Endometrial microvascular endothelial cells (primary cell): ENCODE measurements at regions not wholly inside any gene's neighbourhood (a gene's known extent, or its start where the extent isn't known, plus 50 kb on each side); places are given as distances from the start of the nearest gene placed in this dataset.

Experiments
- in situ Hi-C: cut with HindIII; loops from 2 replicates; pipeline ENCODE4 v1.10.0; 2017; ENCODE audit warnings: low sequenced_read_pairs, low pct_unique_long_range_greater_than_20kb; ENCODE audit errors: inconsistent ontology term

- in situ Hi-C loops = no loop called here
Measured at GRCh38 chr3:182436547-182436946, 356.8 kb upstream of the ATP11B start.

GRCh38 chr3:182438398-182438797 is 354.9 kb upstream of the ATP11B start:
- in situ Hi-C loops = no loop called here

- in situ Hi-C loops = no loop called here
Measured at GRCh38 chr3:182440101-182440500, 353.2 kb upstream of the ATP11B start.

DNA sequence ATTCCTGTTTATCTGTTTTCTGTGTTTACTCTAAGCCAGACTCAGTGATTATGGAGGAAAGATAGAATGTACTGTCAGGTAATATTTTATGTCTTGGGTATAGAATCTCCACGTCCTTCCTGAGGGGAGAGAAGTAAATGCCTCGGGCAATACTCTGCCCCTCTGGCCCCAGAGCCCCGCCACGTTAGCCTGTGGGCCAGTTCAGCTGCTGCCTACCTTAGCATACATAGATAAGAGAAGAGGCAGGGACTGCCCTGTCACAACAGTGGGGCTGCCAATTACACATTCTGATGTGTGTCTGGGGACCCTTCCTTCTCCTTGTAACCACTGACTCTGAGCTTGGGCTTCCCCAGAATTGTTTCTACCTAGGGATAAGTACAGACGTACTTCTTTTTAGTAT is 347.7 kb upstream of the ATP11B start:
- in situ Hi-C loops = no loop called here

DNA sequence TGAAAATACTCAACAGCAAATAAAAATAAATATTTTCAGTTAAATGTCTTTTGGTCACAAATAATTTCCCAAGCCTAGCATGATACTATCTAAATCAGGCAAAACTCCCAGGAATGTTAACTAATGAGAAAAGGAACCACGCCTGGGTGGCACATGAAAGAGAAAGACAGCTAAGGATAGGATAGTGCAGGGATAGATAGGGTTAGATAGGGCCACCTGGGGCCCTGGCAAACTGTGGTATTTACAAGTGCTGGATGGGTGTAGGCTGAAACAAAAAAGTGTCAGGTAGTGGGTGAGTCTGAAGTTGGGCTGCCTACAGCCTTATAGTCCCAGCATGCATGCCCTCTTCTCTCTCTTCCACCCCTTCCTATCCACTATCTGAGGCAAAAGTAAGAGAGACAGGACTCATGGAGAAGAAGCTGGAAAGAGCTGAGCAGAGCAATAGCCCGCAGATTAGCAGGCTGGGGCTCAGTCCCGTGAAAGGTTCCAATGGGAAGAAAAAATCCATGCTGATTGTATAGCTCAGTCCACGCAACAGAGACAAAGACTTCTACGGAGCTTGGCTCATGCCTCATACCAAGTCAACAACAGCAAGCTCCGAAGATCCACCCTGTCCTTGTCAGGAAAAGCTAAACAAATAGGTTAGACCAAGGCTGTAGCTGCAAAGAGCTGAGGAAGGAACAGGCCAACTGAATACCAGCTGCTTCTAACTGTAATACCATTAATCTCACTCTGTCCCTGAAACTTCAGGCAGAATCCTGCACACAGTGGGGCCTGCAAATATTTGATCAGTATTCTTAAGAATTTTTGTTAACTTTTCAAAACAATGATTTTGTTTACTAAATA is 342.1 kb upstream of the ATP11B start:
- in situ Hi-C loops = no loop called here

DNA sequence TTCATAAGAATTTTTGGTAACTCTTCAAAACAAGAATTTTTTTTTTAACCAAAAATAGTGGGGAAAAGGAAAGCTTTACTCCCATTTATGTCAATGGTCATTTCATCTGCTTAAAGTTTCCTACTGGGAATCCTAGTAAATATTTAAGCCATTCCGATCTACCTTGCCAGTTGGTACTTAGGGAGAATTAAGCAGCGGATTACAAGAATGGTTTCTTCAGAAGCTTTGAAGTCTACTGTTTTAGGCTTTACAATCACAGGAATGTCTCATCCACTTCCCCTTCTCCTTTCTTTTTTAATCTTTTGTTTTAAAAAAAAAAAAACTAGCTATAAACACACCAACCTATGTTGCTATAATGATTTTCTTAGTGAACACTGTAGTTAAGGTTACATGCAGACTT is 341.4 kb upstream of the ATP11B start:
- in situ Hi-C loops = no loop called here

GRCh38 chr3:182455011-182455410 is 338.3 kb upstream of the ATP11B start:
- in situ Hi-C loops = no loop called here

DNA sequence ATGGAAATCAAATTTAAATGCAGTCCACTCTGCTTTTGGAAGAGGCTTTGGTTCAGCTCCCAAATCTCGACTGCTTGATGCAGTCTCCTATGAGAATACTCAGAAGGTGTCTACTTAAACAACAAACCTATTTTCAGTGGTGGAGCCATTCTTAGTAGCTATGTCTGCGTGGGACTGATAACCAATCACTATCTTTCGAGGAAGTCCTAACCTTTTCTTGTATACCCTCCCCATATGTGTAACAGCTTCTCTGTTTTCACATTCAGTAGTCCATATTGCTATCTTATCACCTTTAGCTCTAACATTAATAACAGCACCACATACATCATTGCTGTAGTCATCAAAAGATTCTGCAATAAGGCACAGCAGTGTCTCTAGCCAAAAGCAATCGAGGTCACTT is 333.0 kb upstream of the ATP11B start:
- in situ Hi-C loops = no loop called here

- in situ Hi-C loops = no loop called here
Measured at GRCh38 chr3:182462152-182462551, 331.2 kb upstream of the ATP11B start.

DNA sequence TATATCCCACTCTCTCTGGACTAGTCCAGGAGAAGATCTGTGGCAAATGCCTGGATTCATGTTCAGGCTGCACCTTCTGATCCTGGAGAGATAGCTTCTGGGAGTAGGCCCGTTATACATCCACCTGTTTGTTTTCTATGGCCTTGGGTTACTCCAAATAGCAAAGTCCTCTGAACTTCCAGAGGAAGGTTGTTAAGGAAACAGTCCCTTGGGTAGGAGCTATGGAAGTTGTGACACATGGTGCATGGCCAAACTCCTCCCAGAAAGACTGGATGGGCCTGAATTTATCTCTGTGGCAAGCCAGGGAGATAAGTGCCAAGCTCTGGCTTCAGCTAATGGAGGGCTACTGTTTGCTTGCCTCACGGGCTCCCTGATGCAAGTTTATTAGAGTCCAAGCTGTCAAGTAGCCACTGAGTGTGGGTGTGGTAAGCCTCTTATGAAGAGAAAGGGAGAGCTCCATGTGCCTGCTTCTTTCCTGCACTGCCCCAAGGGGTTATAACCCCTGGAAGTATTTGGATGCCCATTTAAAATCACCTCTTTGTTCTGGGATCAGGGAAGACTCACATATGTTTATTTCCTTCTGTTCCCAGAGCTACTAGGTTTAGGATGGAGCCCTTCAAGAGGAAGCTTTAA is 328.7 kb upstream of the ATP11B start:
- in situ Hi-C loops = no loop called here

DNA sequence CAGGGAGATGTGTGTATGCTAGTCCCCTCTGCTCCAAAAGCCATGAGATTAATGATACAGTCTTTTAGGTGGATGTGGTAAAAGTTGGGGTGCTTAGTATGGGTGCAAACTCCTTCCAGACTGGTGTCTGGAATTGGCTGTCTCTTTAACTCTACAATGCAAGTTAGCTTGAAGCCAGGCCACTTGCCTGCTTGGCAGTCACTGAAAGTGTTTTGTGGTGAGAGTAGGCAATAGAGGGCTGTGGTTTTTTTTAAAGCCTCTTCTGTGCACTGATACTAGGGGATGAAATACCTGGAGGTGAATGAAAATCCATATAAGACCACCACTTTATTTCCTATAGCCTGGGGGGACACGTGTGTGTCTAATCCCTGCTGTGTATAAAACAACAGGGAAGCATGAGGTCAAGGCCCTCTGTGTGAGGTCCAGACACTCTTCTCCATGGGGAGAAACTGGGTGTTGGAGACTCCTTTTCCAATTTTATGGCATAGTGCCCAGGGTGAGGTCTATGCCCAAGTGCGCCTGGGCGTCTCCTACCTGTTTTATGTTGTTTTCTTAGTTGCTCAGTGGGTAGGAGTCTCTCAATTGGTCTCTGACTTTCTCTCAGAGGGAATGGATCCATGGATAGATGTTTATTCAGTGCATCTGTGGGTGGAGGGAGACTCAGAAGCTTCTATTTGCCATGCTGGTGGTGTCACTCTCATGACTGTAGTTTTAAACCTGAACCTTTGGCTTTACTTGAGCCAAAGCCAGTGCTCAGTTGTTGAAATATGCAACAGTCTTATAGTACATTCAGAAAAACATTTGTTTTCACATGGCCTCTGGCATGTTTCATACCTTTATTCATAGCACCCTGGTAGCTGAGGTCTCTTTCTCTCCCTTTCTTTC is 327.8 kb upstream of the ATP11B start:
- in situ Hi-C loops = no loop called here

- in situ Hi-C loops = no loop called here
Measured at GRCh38 chr3:182469086-182469485, 324.2 kb upstream of the ATP11B start.

GRCh38 chr3:182470187-182470586 is 323.1 kb upstream of the ATP11B start:
- in situ Hi-C loops = no loop called here

- in situ Hi-C loops = no loop called here
Measured at GRCh38 chr3:182473191-182473710, 320.1 kb upstream of the ATP11B start.

DNA sequence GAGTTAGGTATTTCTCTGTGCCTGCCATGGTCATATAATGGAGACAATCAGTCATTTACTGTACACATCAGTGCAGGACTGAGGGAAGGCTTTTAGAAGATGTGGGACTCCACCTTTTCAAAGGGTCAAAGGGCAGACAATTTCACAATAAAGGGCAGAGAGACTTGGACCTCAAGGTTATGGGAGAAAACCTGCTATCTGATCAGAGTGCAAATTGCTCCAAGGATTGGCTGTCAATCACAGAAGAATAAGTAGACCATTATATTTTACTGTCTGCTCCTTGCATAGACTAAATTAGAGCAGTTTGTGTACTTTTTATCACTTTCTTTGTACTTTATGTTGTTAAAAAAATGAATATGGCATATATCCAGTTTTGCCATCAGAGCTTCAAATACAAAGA is 314.9 kb upstream of the ATP11B start:
- in situ Hi-C loops = no loop called here

GRCh38 chr3:182479419-182480336 is 313.6 kb upstream of the ATP11B start:
- in situ Hi-C loops = no loop called here

GRCh38 chr3:182482705-182483104 is 310.6 kb upstream of the ATP11B start:
- in situ Hi-C loops = no loop called here

DNA sequence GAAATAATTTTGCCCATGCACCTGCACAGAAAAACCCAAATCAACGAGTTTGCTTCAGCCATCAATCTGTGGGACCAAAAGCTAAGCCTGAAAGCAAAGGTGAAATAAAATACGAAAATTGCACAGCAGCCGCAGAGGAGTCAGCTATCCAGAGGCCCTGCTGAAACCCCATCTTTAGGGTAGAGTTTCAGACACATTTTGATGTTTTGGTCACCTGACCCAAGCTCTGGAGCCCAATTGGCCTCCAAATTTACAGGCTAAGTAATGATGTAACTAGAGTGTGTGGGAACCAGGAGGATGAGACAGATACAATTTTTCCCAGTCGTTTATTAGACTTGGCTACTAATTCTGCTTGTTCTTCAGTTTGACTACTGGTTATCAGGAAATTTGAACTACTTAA is 308.6 kb upstream of the ATP11B start:
- in situ Hi-C loops = no loop called here
